ENCODE measurements at regions not wholly inside any gene's neighbourhood (a gene's known extent, or its start where the extent isn't known, plus 50 kb on each side); places are given as distances from the start of the nearest gene placed in this dataset.

DNA sequence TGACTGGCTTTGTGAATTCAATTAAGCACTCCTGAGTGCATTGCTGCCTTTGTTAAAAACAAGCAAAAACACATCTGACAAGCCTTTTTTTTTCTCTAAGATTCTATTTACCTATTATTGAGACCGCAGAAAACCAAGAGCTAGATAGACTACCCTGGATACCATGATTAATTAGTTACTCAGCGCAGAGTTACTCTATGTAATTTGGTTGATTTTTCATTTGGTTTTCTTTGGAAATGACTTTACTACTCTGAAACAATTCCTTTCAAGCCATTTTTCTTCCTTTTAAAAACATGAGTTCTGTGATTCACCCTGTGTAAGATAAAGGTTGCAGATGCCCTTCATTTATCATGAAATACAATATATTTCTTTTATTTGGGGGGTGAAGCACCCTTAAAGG is 421.6 kb upstream of the PIK3R1 start:
- TF ChIP-seq, protein P1, sequence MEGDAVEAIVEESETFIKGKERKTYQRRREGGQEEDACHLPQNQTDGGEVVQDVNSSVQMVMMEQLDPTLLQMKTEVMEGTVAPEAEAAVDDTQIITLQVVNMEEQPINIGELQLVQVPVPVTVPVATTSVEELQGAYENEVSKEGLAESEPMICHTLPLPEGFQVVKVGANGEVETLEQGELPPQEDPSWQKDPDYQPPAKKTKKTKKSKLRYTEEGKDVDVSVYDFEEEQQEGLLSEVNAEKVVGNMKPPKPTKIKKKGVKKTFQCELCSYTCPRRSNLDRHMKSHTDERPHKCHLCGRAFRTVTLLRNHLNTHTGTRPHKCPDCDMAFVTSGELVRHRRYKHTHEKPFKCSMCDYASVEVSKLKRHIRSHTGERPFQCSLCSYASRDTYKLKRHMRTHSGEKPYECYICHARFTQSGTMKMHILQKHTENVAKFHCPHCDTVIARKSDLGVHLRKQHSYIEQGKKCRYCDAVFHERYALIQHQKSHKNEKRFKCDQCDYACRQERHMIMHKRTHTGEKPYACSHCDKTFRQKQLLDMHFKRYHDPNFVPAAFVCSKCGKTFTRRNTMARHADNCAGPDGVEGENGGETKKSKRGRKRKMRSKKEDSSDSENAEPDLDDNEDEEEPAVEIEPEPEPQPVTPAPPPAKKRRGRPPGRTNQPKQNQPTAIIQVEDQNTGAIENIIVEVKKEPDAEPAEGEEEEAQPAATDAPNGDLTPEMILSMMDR (IDR thresholded peaks at IDR 0.05) = no peak
- TF ChIP-seq EZH2 (IDR thresholded peaks at IDR 0.05) (no peak), EZH2phosphoT487 (IDR thresholded peaks at IDR 0.05) (no peak)

Data from neural progenitor cell (in vitro differentiated cells).